Heart left ventricle (tissue), 16 donors: ENCODE measurements at regions not wholly inside any gene's neighbourhood (a gene's known extent, or its start where the extent isn't known, plus 50 kb on each side); places are given as distances from the start of the nearest gene placed in this dataset.

Experiments used
- ATAC-seq, 4 donors: fragments of 200-7000 bp; cut with Tn5 transposase; one replicate each; pipeline ENCODE4 v1.9.1; 2020 to 2022; ENCODE audit warnings: moderate library complexity in 4 of 4, mild to moderate bottlenecking in 3 of 4, moderate number of reproducible peaks in 1 of 4
- DNase-seq, 5 donors: peaks; one replicate each; pipeline ENCODE4 v3.0.0-alpha.2; 2020
- H3K27ac ChIP-seq, 12 donors: fragments of 200-600 bp; sonication (generic) in 4 of 12; one replicate each; pipeline versions ENCODE4 v1.5.0 to v1.8.0; 2016 to 2022; ENCODE audit warnings: mild to moderate bottlenecking in 2 of 12
- H3K27me3 ChIP-seq, 9 donors: fragments of 200-600 bp; sonication (generic) in 2 of 9; one replicate each; pipeline versions ENCODE4 v1.5.1 to v1.8.0; 2016 to 2022; ENCODE audit warnings: mild to moderate bottlenecking in 3 of 9
- H3K36me3 ChIP-seq, 9 donors: fragments of 200-600 bp; sonication (generic) in 2 of 9; one replicate each; pipeline versions ENCODE4 v1.5.0 to v1.8.0; 2018 to 2022; ENCODE audit warnings: mild to moderate bottlenecking in 2 of 9
- H3K4me1 ChIP-seq, 12 donors: fragments of 200-600 bp; sonication (generic) in 4 of 12; one replicate each; pipeline versions ENCODE4 v1.5.0 to v1.8.0; 2016 to 2022; ENCODE audit warnings: mild to moderate bottlenecking in 3 of 12
- H3K4me3 ChIP-seq, 12 donors: fragments of 200-600 bp; sonication (generic) in 4 of 12; one replicate each; pipeline versions ENCODE4 v1.5.0 to v1.8.0; 2017 to 2022; ENCODE audit warnings: mild to moderate bottlenecking in 9 of 12, moderate library complexity in 4 of 12
- H3K9me3 ChIP-seq, 12 donors: fragments of 200-600 bp; sonication (generic) in 4 of 12; one replicate each; pipeline versions ENCODE4 v1.5.0 to v1.8.0; 2016 to 2022; ENCODE audit warnings: mild to moderate bottlenecking in 1 of 12
- CTCF ChIP-seq, 12 donors: fragments of 200-600 bp; sonication (generic) in 4 of 12; IDR thresholded peaks; one replicate each; pipeline versions ENCODE4 v1.5.0 to v1.8.0; 2018 to 2022; ENCODE audit warnings: antibody characterized with exemption in 12 of 12, mild to moderate bottlenecking in 5 of 12
- POLR2A ChIP-seq, 2 donors: fragments of 450-650 bp; IDR thresholded peaks; one replicate each; pipeline ENCODE4 v1.6.1; 2017; ENCODE audit warnings: antibody characterized with exemption in 2 of 2, mild to moderate bottlenecking in 2 of 2, moderate library complexity in 2 of 2
- WGBS, 4 donors: extraction: QIAGEN DNeasy Blood & Tissue Kit in 2 of 4; methylation state at CpG; one replicate each; pipeline versions ENCODE4 v1.1.5 to v1.1.7; 2013 to 2018; 5-methylcytosine and 5-hydroxymethylcytosine counted together
- intact Hi-C, 10 donors: fragments of 100-400 bp; cut with DNase I; formaldehyde crosslinking; loops; one replicate each; pipeline versions ENCODE4 v1.11.1 to v1.14.2; 2022
- donor health status: ischemic (EF 13 %, LVEDD 7.1; RV severe dilation, severe dysfunction).
- donor health status: healthy with polysubstance abuse.
- donor health status: DM: no; HTN: yes; CAD: no.
- donor health status: DM: no; HTN: no; CAD: no.
- donor health status: ischemic (EF 25% LVEDD 6.9; RV normal size, moderate dysfunction).
- donor health status: ischemic (EF 25% LVEDD 5.7; RV mildly dilated, moderate dysfunction).
- donor health status: healthy.
- donor health status: DM: yes; HTN: yes; CAD: no.
- donor health status: ischemic (EF 35%, LVEDD 5.7; RV mildly dilated, moderate dysfunction).
- donor health status: nonischemic (EF 11% LVEDD 7.7; RV severe dilation, severe dysfunction).
- donor health status: DM: yes; HTN: yes; CAD: no.
- donor health status: PGD.
- donor health status: ischemic (EF 29% LVEDD 5.4; RV normal size, mild dysfunction).
- donor health status: nonischemic (EF 23%, LVEDD 6.1; RV moderate dilation, normal function).

GRCh38 chr2:100654611-100655010 lies 91.8 kb downstream of the PDCL3 start:
- no peak overlapping the region for H3K27ac ChIP-seq
- peaks cover 0 to 4% (median 0%) of the 10 kb centered on the region in 12 donors for H3K9me3 ChIP-seq
- 81 to 96% (median 92%) methylated on average over 7 of the region's 7 CpGs for whole genome bisulfite sequencing, 4 donors
- H3K4me1 ChIP-seq: no peaks in the 10 kb centered on the region
- H3K27me3 ChIP-seq: peaks cover 0 to 4% (median 0%) of the 10 kb centered on the region in 9 donors
- intact Hi-C loops: loop anchor here in 1 of 10 donors (10.0 kb wide), 1 partner anchor 150 kb away; no protein-coding TSS in a partner anchor
- ATAC-seq: no peak
- TF ChIP-seq POLR2A (IDR thresholded peaks at IDR 0.05) (no peak), CTCF (IDR thresholded peaks at IDR 0.05) (no peak)
- no peak overlapping the region for H3K4me3 ChIP-seq
- no peak for DNase-seq
- H3K36me3 ChIP-seq: no peaks in the 10 kb centered on the region

- no peak for TF ChIP-seq POLR2A (IDR thresholded peaks at IDR 0.05)
- TF ChIP-seq CTCF (IDR thresholded peaks at IDR 0.05): no peak
- Histone ChIP-seq H3K4me3 (no peak overlapping the region), H3K9me3 (peaks cover 0 to 4% (median 0%) of the 10 kb centered on the region in 12 donors), H3K27me3 (peaks cover 0 to 4% (median 0%) of the 10 kb centered on the region in 9 donors), H3K4me1 (no peaks in the 10 kb centered on the region), H3K27ac (no peak overlapping the region), H3K36me3 (no peaks in the 10 kb centered on the region)
- WGBS, 4 donors: 86 to 93% (median 88%) methylated on average over 5 of the region's 5 CpGs
- ATAC-seq (no peak), DNase-seq (no peak)
- intact Hi-C loops: loop anchor here in 1 of 10 donors (10.0 kb wide), 1 partner anchor 151 kb away; no protein-coding TSS in a partner anchor
Observed at GRCh38 chr2:100655446-100655845, 92.7 kb downstream of the PDCL3 start.

- TF ChIP-seq CTCF (IDR thresholded peaks at IDR 0.05) (no peak), POLR2A (IDR thresholded peaks at IDR 0.05) (no peak)
- H3K4me1 ChIP-seq: no peaks in the 10 kb centered on the region
- H3K36me3 ChIP-seq: no peaks in the 10 kb centered on the region
- no peak overlapping the region for H3K4me3 ChIP-seq
- ATAC-seq (no peak), DNase-seq (no peak)
- intact Hi-C loops: loop anchor here in 1 of 10 donors (10.0 kb wide), 1 partner anchor 151 kb away; no protein-coding TSS in a partner anchor
- H3K27ac ChIP-seq: no peak overlapping the region
- peaks cover 0 to 4% (median 0%) of the 10 kb centered on the region in 9 donors for H3K27me3 ChIP-seq
- H3K9me3 ChIP-seq: peaks cover 0 to 4% (median 0%) of the 10 kb centered on the region in 12 donors
- 83 to 93% (median 87%) methylated on average over 5 of the region's 5 CpGs for WGBS, 4 donors
Observed at GRCh38 chr2:100655936-100656534, 93.2 kb downstream of the PDCL3 start.

DNA sequence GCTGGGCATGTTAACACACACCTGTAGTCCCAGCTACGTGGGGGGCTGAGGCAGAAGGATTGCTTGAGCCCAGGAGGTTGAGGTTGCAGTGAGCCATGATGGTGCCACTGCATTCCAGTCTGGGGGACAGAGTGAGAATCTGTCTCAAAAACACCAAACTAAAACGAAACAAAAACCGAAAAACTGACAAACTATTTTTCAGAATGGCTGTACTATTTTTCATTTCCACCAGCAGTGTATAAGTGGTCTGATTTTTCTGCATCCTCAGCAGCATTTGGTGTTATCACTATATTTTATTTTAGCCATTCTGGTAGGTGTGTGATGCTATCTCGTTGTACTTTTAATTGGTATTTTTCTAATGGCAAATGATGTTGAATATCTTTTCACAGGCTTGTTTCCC lies 95.2 kb downstream of the PDCL3 start:
- Histone ChIP-seq H3K4me1 (no peaks in the 10 kb centered on the region), H3K9me3 (peaks cover 0 to 4% (median 0%) of the 10 kb centered on the region in 12 donors), H3K27me3 (peaks cover 0 to 4% (median 0%) of the 10 kb centered on the region in 9 donors), H3K36me3 (no peaks in the 10 kb centered on the region), H3K4me3 (no peak overlapping the region), H3K27ac (no peak overlapping the region)
- ATAC-seq (no peak), DNase-seq (no peak)
- 86 to 94% (median 89%) methylated on average over 4 of the region's 4 CpGs for WGBS, 4 donors
- intact Hi-C loops: loop anchor here in 1 of 10 donors (10.0 kb wide), 1 partner anchor 153 kb away; no protein-coding TSS in a partner anchor
- no peak for TF ChIP-seq CTCF (IDR thresholded peaks at IDR 0.05)
- no peak for TF ChIP-seq POLR2A (IDR thresholded peaks at IDR 0.05)
